H9 (cell line): ENCODE measurements at regions not wholly inside any gene's neighbourhood (a gene's known extent, or its start where the extent isn't known, plus 50 kb on each side); places are given as distances from the start of the nearest gene placed in this dataset.

Experiments
- DNase-seq: peaks from one replicate; pipeline ENCODE4 v3.0.0-alpha.2; 2017
- H2AFZ ChIP-seq: one replicate; pipeline ENCODE4 v1.6.1; 2013; ENCODE audit warnings: mild to moderate bottlenecking, low read length, control low read depth, moderate library complexity
- H2AK5ac ChIP-seq: 2 replicates; pipeline ENCODE4 v1.6.1; 2013; ENCODE audit warnings: low read length, control low read depth, mixed read lengths; ENCODE audit not compliant: insufficient read length
- H2BK120ac ChIP-seq: one replicate; pipeline ENCODE4 v1.6.1; 2013; ENCODE audit warnings: low read depth, mild to moderate bottlenecking, low read length, control low read depth, inconsistent platforms; ENCODE audit not compliant: poor library complexity, severe bottlenecking
- H2BK12ac ChIP-seq: 2 replicates; pipeline ENCODE4 v1.6.1; 2013; ENCODE audit warnings: low read length, control low read depth, mixed read lengths, low read depth; ENCODE audit not compliant: insufficient read length
- H2BK15ac ChIP-seq: 2 replicates; pipeline ENCODE4 v1.6.1; 2013; ENCODE audit warnings: low read depth, low read length, control low read depth
- H2BK20ac ChIP-seq: one replicate; pipeline ENCODE4 v1.6.1; 2013; ENCODE audit warnings: low read depth, mild to moderate bottlenecking, low read length, control low read depth, inconsistent platforms; ENCODE audit not compliant: poor library complexity, severe bottlenecking
- H2BK5ac ChIP-seq: 2 replicates; pipeline ENCODE4 v1.6.1; 2013; ENCODE audit warnings: low read length, control low read depth, mixed read lengths; ENCODE audit not compliant: insufficient read length
- H3K14ac ChIP-seq: 2 replicates; pipeline ENCODE4 v1.6.1; 2013; ENCODE audit warnings: low read length, control low read depth; ENCODE audit not compliant: insufficient read depth
- H3K18ac ChIP-seq: 2 replicates; pipeline ENCODE4 v1.6.1; 2013; ENCODE audit warnings: low read depth, mild to moderate bottlenecking, mixed read lengths, low read length, control low read depth; ENCODE audit not compliant: insufficient read length
- H3K23ac ChIP-seq: 2 replicates; pipeline ENCODE4 v1.6.1; 2013; ENCODE audit warnings: low read length, control low read depth, mixed read lengths, low read depth; ENCODE audit not compliant: insufficient read length
- H3K23me2 ChIP-seq: 2 replicates; pipeline ENCODE4 v1.6.1; 2013; ENCODE audit warnings: low read depth, mild to moderate bottlenecking, mixed read lengths, low read length, control low read depth; ENCODE audit not compliant: insufficient read length, poor library complexity, severe bottlenecking
- H3K27ac ChIP-seq: 2 replicates; pipeline ENCODE4 v1.5.1; 2013; ENCODE audit warnings: low read length, control low read depth, mixed read lengths, low read depth; ENCODE audit not compliant: insufficient read length
- H3K27me3 ChIP-seq: 2 replicates; pipeline ENCODE4 v1.6.1; 2013; ENCODE audit warnings: low read length, control low read depth, inconsistent platforms; ENCODE audit not compliant: insufficient read depth
- H3K4ac ChIP-seq: 2 replicates; pipeline ENCODE4 v1.6.1; 2013; ENCODE audit warnings: low read depth, mild to moderate bottlenecking, control low read depth, inconsistent platforms, low read length, moderate library complexity
- H3K4me1 ChIP-seq: 2 replicates; pipeline ENCODE4 v1.6.1; 2013; ENCODE audit warnings: low read length, control low read depth, inconsistent platforms; ENCODE audit not compliant: insufficient read depth
- H3K4me2 ChIP-seq: 2 replicates; pipeline ENCODE4 v1.6.1; 2013; ENCODE audit warnings: low read length, control low read depth, mixed read lengths; ENCODE audit not compliant: insufficient read length, insufficient read depth
- H3K56ac ChIP-seq: 2 replicates; pipeline ENCODE4 v1.6.1; 2013; ENCODE audit warnings: low read depth, mild to moderate bottlenecking, mixed read lengths, low read length, control low read depth; ENCODE audit not compliant: insufficient read length
- H3K79me1 ChIP-seq: 2 replicates; pipeline ENCODE4 v1.6.1; 2013; ENCODE audit warnings: low read depth, mild to moderate bottlenecking, moderate library complexity, low read length, control low read depth, inconsistent platforms; ENCODE audit not compliant: insufficient read depth, poor library complexity, severe bottlenecking
- H3K79me2 ChIP-seq: 2 replicates; pipeline ENCODE4 v1.6.1; 2013; ENCODE audit warnings: low read length, control low read depth, inconsistent platforms; ENCODE audit not compliant: insufficient read depth
- H3K9ac ChIP-seq: 2 replicates; pipeline ENCODE4 v1.6.1; 2013; ENCODE audit warnings: low read length, control low read depth, mixed read lengths; ENCODE audit not compliant: insufficient read length; ENCODE audit errors: extremely low read depth
- H3K9me3 ChIP-seq: one replicate; pipeline ENCODE4 v1.6.1; 2013; ENCODE audit warnings: low read depth, low read length, inconsistent platforms; ENCODE audit not compliant: control insufficient read depth
- H3T11ph ChIP-seq: one replicate; pipeline ENCODE4 v1.6.1; 2013; ENCODE audit warnings: mild to moderate bottlenecking, low read length, control low read depth, inconsistent platforms
- H4K20me1 ChIP-seq: one replicate; pipeline ENCODE4 v1.6.1; 2013; ENCODE audit not compliant: control insufficient read depth, insufficient read length, insufficient read depth
- H4K5ac ChIP-seq: 2 replicates; pipeline ENCODE4 v1.6.1; 2013; ENCODE audit warnings: low read depth, mild to moderate bottlenecking, mixed read lengths, low read length, control low read depth; ENCODE audit not compliant: insufficient read length
- H4K8ac ChIP-seq: replicated peaks from 2 replicates; pipeline ENCODE4 v1.6.1; 2013; ENCODE audit warnings: low read length, control low read depth, mixed read lengths, low read depth; ENCODE audit not compliant: insufficient read length
- H4K91ac ChIP-seq: 2 replicates; pipeline ENCODE4 v1.6.1; 2013; ENCODE audit warnings: low read depth, mild to moderate bottlenecking, moderate library complexity, mixed read lengths, low read length, control low read depth; ENCODE audit not compliant: insufficient read length
- H3K27ac Mint-ChIP-seq, 3 experiments: 2 replicates in 2 of 3; 3 replicates in 1 of 3; pipeline ENCODE4 v1.8.0; 2020 to 2021; ENCODE audit warnings: mixed read lengths in 3 of 3, mild to moderate bottlenecking in 1 of 3, moderate library complexity in 1 of 3
- H3K27me3 Mint-ChIP-seq: 2 replicates; pipeline ENCODE4 v1.8.0; 2021; ENCODE audit warnings: low read depth, mild to moderate bottlenecking, moderate library complexity, mixed read lengths
- H3K36me3 Mint-ChIP-seq, 3 experiments: 2 replicates in 2 of 3; 3 replicates in 1 of 3; pipeline ENCODE4 v1.8.0; 2020 to 2021; ENCODE audit warnings: low read depth in 3 of 3, mixed read lengths in 3 of 3; ENCODE audit not compliant: insufficient read depth in 1 of 3
- H3K4me1 Mint-ChIP-seq, 2 experiments: 2 replicates each; pipeline ENCODE4 v1.8.0; 2020; ENCODE audit warnings: mixed read lengths in 2 of 2
- H3K4me3 Mint-ChIP-seq, 2 experiments: 2 replicates in 1 of 2; 3 replicates in 1 of 2; pipeline ENCODE4 v1.8.0; 2020 to 2021; ENCODE audit warnings: mild to moderate bottlenecking in 2 of 2, mixed read lengths in 2 of 2, moderate library complexity in 1 of 2
- H3K9me3 Mint-ChIP-seq, 2 experiments: 2 replicates in 1 of 2; 3 replicates in 1 of 2; pipeline ENCODE4 v1.8.0; 2020; ENCODE audit warnings: mild to moderate bottlenecking in 2 of 2, mixed read lengths in 2 of 2, moderate library complexity in 1 of 2
- CTCF ChIP-seq: fragments of 200-600 bp; sonication (generic); conservative IDR thresholded peaks from 3 replicates; pipeline ENCODE4 v1.8.0; 2021; ENCODE audit warnings: antibody characterized with exemption, mild to moderate bottlenecking
- WGBS: extraction: QIAGEN DNeasy Blood & Tissue Kit; methylation state at CpG from one replicate; pipeline ENCODE4 v1.1.7; 2013; ENCODE audit warnings: missing lambda C conversion rate, low lambda C conversion rate, mixed read lengths; ENCODE audit not compliant: insufficient read length; ENCODE audit errors: extremely low coverage; 5-methylcytosine and 5-hydroxymethylcytosine counted together

- H3K27ac Mint-ChIP-seq: no peak overlapping the region
- H3K14ac ChIP-seq: no peak overlapping the region
- H3K79me1 ChIP-seq: no peaks in the 10 kb centered on the region
- H3K4me1 ChIP-seq: no peaks in the 10 kb centered on the region
- no peak overlapping the region for H3K23ac ChIP-seq
- no peaks in the 10 kb centered on the region for H3K4me1 Mint-ChIP-seq
- H3K4me3 Mint-ChIP-seq: no peak overlapping the region
- H3K9me3 Mint-ChIP-seq: peaks cover 9 to 14% of the 10 kb centered on the region in 2 experiments
- H4K5ac ChIP-seq: no peak overlapping the region
- no peak overlapping the region for H3T11ph ChIP-seq
- no peak for TF ChIP-seq CTCF
- H3K56ac ChIP-seq: no peak overlapping the region
- no peak overlapping the region for H2BK120ac ChIP-seq
- no peak overlapping the region for H3K27ac ChIP-seq
- H2BK20ac ChIP-seq: no peak overlapping the region
- no peak overlapping the region for H3K9ac ChIP-seq
- H2BK15ac ChIP-seq: no peak overlapping the region
- no peak for DNase-seq
- no peaks in the 10 kb centered on the region for H3K27me3 Mint-ChIP-seq
- no peak overlapping the region for H4K91ac ChIP-seq
- H2AK5ac ChIP-seq: no peak overlapping the region
- WGBS: no CpG with 5 or more reads among the region's 5 CpGs
- H2AFZ ChIP-seq: no peak overlapping the region
- no peak overlapping the region for H2BK5ac ChIP-seq
- no peak overlapping the region for H3K4me2 ChIP-seq
- H3K23me2 ChIP-seq: no peaks in the 10 kb centered on the region
- H3K79me2 ChIP-seq: no peaks in the 10 kb centered on the region
- no peak overlapping the region for H3K18ac ChIP-seq
- H3K4ac ChIP-seq: no peak overlapping the region
- H3K36me3 Mint-ChIP-seq: peaks cover 7 to 12% (median 11%) of the 10 kb centered on the region in 3 experiments
- H3K9me3 ChIP-seq: no peaks in the 10 kb centered on the region
- no peak overlapping the region for H2BK12ac ChIP-seq
- H4K8ac ChIP-seq: no peak overlapping the region
- no peaks in the 10 kb centered on the region for H3K27me3 ChIP-seq
- no peaks in the 10 kb centered on the region for H4K20me1 ChIP-seq
Measured at GRCh38 chr5:164893071-164893470, 1387.7 kb downstream of the MAT2B start.
